COLO668 (cell line): ENCODE measurements at regions not wholly inside any gene's neighbourhood (a gene's known extent, or its start where the extent isn't known, plus 50 kb on each side); places are given as distances from the start of the nearest gene placed in this dataset.
A peak's percentile ranks its signal among the peaks of the same experiment; 100 is the strongest.
"Not testable (repeated sequence)": the region's sequence is repeated elsewhere in the genome, so short reads cannot be mapped to it uniquely, and the experiment has no call there.

Source experiments
- DNase-seq: peaks from one replicate; lab custom pipeline; 2025; ENCODE audit not compliant: unreplicated experiment; lab: John Stamatoyannopoulos, UW

DNA sequence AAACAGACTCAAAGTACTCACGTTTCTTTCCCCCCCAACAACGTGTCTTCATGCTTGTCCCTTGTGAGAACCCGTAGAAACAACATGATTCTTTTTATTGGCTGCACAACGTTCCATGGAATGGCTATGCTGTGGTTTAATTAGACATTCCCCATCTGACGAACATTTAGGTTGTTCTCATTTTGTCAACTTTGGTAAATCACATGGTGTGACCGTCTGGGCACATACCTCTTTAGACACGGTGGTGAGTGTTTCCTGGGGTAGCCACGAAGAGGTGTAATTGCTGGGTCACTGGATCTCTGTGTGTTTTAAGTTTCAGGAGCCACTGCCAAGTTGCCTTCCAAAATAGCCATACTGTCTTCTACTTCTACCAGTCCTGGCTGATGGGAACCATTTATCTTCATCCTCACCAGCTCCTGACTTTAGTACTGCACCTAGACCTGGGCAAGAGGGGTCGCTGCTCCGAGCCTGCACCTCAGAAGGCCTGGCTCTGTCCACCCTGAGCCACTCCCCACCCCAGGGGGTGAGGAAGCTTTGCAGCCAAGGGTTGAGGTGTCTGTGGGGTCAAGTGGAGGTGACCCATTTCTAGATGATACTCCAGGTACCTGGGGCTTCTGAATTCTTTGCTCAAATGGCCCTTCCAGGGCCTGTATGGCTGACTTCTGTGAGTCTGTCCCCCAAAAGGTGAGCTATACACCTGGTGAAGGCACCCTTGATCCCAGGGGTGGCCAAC lies 84.7 kb downstream of the IRX5 start:
- no peak for DNase-seq

- DNase-seq, result no peak
Measured at GRCh38 chr16:55016515-55016914, 85.8 kb downstream of the IRX5 start.

DNA sequence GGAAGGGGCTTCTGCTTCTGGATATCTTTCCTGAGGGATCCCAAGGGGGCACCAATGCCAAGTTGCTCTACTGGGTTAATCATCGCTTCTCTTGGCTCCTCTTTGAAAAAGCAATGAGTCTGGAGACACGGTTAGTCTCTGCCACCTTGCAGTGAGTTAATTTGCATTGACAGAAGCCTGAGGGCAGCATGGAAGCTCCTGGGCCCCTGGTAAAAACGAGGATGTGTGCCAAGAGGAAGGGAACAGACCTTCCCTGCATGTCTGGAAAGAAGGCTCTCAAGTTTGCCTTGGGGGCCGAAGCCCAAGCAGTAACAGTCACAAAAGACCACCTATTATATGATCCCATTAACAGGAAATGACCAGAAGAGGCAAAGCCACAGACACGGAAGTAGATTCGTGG lies 86.7 kb downstream of the IRX5 start:
- DNase-seq, result no peak

- DNase-seq, result no peak
Measured at GRCh38 chr16:55018881-55019280, 88.2 kb downstream of the IRX5 start.

GRCh38 chr16:55019419-55020131 lies 88.9 kb downstream of the IRX5 start:
- no peak for DNase-seq

GRCh38 chr16:55021595-55022475 lies 91.2 kb downstream of the IRX5 start:
- no peak for DNase-seq

- DNase-seq, result not testable (repeated sequence)
Measured at GRCh38 chr16:55027260-55027659, 96.6 kb downstream of the IRX5 start.

DNA sequence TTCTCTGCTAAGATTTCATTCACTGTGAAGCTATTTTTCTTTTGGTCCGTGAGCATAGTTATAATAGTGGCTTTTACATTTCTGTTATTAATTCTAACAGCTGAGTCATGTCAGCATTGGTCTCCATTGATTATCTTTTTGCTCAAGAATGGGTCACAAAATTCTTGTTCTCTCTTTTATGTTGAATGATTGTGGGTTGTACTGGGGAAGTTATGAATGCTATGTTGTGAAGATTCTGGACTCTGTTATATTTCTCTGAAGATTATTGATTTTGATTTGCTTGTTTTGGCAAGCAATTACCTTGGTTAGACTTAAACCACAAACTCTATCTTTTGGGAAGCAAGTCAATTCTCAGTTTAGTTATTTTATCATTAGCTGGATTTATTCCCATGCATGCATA lies 98.8 kb downstream of the IRX5 start:
- no peak for DNase-seq

- no peak for DNase-seq
Measured at GRCh38 chr16:55030944-55031343, 100.3 kb downstream of the IRX5 start.

GRCh38 chr16:55031481-55031880 lies 100.8 kb downstream of the IRX5 start:
- no peak for DNase-seq

DNA sequence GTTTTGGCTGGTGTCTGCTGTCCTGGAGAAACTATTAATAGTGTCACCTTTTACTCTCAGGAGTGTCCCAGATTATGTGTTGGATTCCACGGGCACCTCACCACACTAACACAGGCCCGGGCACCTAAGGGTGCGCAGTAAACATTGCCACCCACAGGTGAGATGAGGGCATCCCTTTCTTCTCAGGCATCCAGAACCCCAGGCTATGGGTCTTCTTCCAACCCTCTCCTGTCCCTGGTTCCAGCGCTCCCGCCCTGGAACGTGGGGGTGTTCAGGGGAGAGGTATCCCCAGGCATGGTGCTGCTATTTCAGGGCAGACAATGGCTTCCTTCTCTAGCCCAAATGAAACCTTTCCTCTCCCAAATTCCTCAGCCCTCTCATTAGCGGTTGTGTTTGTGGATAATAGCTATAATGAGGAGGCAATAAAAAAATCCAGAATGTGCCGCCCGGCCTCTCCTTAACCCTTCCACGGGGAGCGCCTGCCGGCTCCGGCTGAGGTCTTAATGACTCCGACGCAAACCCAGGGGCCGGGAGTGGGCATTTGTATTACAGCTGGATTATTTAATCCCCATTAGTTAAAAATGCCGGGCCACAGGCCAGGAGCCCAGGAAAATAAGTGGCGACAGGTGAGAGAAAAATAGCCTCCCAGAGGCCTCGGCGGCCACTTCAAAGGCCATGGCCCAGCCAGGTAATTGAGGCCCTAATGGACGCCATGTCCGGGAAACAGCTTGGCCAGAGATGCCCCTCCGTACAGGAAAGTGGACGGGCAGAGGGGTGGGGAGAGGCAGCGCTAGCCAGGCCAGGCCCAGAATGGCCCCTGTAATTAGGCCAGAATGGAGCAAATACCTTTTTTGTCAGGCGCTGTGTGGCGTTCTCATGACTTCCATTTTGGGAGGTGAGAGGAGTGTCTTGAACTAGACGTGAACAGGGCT lies 102.8 kb downstream of the IRX5 start:
- DNase-seq, result no peak

DNA sequence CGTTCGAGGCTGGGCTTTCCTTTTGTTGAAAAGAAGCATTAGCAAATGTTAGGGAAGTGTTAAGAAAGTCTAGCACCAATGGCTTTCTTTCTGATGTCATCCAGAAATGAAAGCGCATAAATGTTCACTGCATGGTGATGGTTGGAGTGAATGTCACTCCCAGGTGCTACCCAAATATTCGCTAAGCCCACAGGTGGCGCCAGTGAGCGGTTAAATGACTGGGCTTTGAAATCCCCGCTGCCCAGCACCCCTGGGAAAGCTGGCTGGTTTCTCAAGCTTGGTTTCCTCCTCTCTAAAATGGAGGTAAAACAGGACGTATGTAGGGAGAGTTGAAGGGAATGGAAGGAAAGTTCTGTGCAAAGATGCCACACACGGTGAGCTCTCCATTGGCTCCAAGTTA lies 104.4 kb downstream of the IRX5 start:
- DNase-seq, result peak; percentile 20

DNA sequence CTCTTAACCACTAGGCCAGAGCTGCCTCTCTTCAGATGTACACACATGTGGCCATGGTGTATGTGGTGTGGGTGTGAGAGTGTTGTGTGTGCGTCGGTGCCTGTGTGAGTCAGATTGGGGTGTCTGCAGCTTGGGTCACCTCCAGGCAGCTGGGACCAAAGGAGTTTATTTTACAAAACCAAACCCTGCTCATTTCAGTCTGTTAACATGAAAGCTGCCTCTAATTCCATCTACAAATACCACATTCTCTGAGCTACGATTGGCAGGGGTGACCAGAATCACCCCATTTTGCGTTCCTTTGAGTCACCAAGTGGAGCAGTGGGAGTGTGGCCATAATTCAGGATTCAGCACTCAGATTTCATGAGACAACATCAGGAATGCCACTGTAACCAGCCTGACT lies 105.3 kb downstream of the IRX5 start:
- no peak for DNase-seq

- DNase-seq, result no peak
Measured at GRCh38 chr16:55036371-55036821, 105.7 kb downstream of the IRX5 start.

GRCh38 chr16:55037046-55037445 lies 106.4 kb downstream of the IRX5 start:
- no peak for DNase-seq

DNA sequence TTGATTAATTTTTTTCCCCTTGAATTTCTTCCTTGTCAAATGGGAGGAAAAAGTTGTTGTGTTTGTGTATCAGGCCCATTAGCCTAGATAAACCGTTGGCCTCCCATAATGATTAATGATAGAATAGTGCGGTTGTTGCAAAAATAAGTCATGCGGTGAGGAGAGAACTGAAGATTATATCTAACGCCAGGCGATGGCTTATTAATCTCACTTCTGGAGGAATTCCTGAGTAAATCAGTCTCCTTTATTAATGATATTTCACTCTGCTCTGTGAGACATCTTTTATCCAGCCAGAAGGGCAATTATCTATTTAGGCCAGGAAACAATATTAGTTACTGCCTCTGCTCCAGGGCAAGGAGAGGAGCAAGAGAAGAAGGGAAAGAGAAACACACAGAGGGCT lies 107.3 kb downstream of the IRX5 start:
- DNase-seq, result no peak

DNA sequence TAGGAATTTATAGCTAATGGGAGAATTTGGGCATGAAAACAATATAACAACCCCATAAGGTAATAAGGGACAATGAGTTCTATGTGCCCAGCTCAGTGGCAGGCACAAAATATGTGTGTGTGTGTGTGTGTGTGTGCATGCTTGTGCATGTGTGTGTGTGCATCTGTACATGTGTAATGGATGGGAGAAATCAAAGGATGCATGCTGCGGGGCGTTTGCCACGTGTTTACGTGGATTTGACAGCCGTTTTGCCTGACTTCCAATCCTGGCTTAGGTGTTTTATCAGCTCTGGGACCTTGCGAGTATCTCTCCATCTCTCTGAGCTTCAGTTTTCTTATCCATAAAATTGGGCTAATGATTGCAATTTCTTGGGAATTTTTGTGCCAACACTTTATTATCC lies 108.4 kb downstream of the IRX5 start:
- no peak for DNase-seq

GRCh38 chr16:55039511-55039910 lies 108.8 kb downstream of the IRX5 start:
- DNase-seq, result no peak

DNA sequence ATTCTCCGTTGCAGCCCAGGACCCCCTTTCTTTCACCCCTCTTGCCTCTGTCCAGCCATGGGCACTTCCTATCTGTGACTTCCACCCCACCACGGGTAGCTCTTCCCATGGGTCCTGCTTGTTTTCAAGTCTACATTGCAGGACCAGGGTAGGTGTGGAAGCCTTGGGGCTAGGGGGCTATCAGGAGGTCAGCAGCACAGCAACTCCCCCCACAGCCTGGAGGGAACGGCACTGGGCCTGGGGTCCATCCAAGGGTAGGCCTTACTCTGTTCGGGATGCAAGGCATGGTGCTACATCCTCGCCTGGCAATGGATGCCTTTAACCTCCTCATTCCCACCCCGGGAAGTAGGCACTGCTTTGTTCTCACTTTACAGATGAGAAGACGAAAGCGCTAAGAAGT lies 109.3 kb downstream of the IRX5 start:
- no peak for DNase-seq

DNA sequence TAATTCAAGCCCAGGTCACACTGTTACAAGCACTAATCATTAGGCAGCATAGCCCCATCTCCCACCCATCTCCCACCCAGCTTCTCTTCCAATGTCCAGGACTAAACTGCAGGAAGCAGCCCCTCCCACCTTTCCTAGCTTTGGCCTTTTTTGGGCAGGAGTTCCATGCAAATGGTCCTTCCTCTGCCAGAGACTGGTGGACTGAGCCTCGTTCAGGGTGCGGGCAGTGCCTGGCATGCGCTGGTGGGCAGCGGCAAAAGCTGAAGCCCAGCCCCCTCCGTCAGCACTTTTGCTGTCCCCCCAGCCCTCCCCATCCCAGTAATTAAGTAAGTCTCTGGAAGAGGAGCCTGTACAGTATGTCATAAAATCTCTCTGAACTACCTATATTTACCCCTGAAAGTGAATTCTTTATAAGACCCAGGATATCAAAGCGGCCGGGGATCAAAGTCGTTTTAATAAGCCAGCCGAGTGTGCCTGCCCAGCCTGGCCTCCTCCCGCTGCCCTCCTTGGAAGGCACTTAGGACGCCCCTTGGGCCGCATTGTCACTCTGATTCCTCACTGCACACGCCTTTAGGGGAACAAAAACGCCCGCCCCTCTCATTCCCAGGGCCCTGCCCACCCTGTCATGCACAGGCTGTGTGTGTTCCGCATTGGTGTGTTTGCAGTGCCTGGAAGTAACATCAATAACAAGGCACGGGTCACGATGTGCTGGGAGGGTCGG lies 109.9 kb downstream of the IRX5 start:
- no peak for DNase-seq
